HAP-1 (cell line): ENCODE measurements at regions not wholly inside any gene's neighbourhood (a gene's known extent, or its start where the extent isn't known, plus 50 kb on each side); places are given as distances from the start of the nearest gene placed in this dataset.

ENCODE experiments used
- DNase-seq, 2 experiments: peaks; one replicate each; pipeline ENCODE4 v3.0.0-alpha.2; 2016 to 2020; ENCODE audit warnings: low spot score in 2 of 2
- H3K27me3 ChIP-seq: fragments of 250-450 bp; sonication (Bioruptor Pico); 2 replicates; pipeline ENCODE4 v1.5.1; 2020; ENCODE audit warnings: low read depth, mild to moderate bottlenecking, moderate library complexity
- H3K36me3 ChIP-seq: fragments of 250-450 bp; sonication (Bioruptor Pico); replicated peaks from 2 replicates; pipeline ENCODE4 v1.5.1; 2020; ENCODE audit warnings: mild to moderate bottlenecking
- H3K4me1 ChIP-seq: fragments of 250-450 bp; sonication (Bioruptor Pico); 2 replicates; pipeline ENCODE4 v1.5.1; 2020; ENCODE audit warnings: mild to moderate bottlenecking
- H3K4me3 ChIP-seq: fragments of 250-450 bp; sonication (Bioruptor Pico); 2 replicates; pipeline ENCODE4 v1.5.1; 2020; ENCODE audit warnings: mild to moderate bottlenecking, moderate library complexity
- H3K9me3 ChIP-seq: fragments of 250-450 bp; sonication (Bioruptor Pico); 2 replicates; pipeline ENCODE4 v1.5.1; 2020; ENCODE audit warnings: mild to moderate bottlenecking, moderate library complexity
- in situ Hi-C: fragments of 300-500 bp; cut with MboI; formaldehyde crosslinking; loops from 3 replicates; pipeline ENCODE4 v1.14.3; 2020; ENCODE audit warnings: low sequenced_read_pairs, inconsistent platforms, mixed read lengths

- no peak for DNase-seq
- H3K27me3 ChIP-seq, result 0 out of 2 replicates have a peak, but pooled peaks cover 2% of the 10 kb centered on the region
- H3K36me3 ChIP-seq, result no peaks in the 10 kb centered on the region
- H3K4me1 ChIP-seq, result no peaks in the 10 kb centered on the region
- H3K9me3 ChIP-seq, result no peaks in the 10 kb centered on the region
- in situ Hi-C loops, result no loop called here
- no peak overlapping the region for H3K4me3 ChIP-seq
Measured at GRCh38 chr11:28675183-28675582, 567.0 kb downstream of the METTL15 start.

DNA sequence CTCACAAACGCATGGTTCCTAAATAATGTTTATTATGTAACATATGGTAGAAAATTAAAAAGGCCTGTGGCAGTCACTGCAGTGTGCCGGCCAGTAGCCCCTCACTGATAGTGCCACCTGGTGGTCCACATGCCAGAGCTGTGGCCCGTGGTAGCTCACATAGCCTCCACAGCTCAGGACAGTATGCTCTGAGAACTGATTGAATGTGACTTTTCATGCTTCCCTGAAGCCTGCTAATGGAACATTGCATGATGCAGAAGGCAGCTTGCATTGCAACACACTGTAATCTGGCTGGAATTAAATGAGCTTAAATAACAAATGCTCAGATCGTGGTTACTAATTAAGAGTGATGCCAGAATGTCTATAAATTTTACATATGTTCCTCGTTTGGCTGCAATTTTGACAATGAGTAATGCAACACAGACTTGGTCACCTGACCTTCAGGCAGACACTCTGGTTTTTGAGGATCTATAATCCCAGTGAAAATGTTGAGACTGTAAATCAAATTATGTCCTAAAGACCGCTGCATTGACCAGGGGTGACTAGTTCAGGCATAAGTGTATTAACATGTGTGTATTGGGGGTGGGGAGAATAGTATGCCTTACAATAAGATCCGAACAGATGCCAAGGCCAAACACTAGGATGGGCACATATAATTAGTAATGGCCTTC, 566.4 kb downstream of the METTL15 start:
- DNase-seq, result peak in 1 of 2 experiments; percentile 37
- in situ Hi-C loops, result no loop called here

DNA sequence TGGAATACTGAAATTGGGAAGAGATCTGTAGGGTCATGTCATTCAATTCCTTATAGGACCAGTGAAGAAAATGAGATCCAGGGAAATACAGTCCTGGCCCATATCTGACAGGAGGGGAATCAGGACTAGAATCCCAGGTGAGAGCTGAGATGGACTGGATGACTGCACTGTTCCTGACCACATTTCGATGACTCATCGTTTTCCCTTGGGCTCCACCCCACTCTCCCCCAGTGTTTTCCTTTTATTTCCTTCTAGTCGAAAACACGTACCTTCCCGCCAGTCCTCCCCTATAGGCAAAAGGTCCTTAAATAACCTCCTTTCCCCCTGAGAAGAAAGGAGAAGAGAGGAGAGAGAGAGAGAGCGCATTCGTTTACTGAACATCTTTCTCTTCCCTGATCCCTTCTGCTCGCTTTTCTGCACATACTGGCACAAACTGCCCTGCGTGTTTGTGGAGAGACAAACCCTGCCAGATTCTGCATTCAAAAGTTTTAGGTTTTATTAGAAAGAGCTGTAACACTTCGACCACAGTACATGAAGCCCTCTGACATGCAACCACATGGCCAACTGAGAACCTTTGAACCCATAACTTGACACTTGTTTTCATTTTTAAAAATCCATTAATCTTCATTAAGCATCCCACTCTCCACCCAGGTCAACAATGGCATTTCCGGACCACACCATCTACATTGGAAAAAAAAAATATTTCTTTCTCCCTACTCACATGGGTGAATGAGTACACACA, 565.7 kb downstream of the METTL15 start:
- Histone ChIP-seq H3K4me3 (no peak overlapping the region), H3K9me3 (no peaks in the 10 kb centered on the region), H3K36me3 (no peaks in the 10 kb centered on the region), H3K4me1 (no peaks in the 10 kb centered on the region), H3K27me3 (0 out of 2 replicates have a peak, but pooled peaks cover 2% of the 10 kb centered on the region)
- in situ Hi-C loops, result no loop called here
- DNase-seq, result no peak

More for the DNA sequence above, 566.4 kb downstream of the METTL15 start:
- Histone ChIP-seq H3K27me3 (0 out of 2 replicates have a peak, but pooled peaks cover 2% of the 10 kb centered on the region), H3K4me1 (no peaks in the 10 kb centered on the region), H3K9me3 (no peaks in the 10 kb centered on the region), H3K4me3 (no peak overlapping the region), H3K36me3 (no peaks in the 10 kb centered on the region)

GRCh38 chr11:28671274-28671673, 563.1 kb downstream of the METTL15 start:
- DNase-seq, result no peak
- Histone ChIP-seq H3K36me3 (no peaks in the 10 kb centered on the region), H3K4me3 (no peak overlapping the region), H3K4me1 (no peaks in the 10 kb centered on the region), H3K27me3 (no peaks in the 10 kb centered on the region), H3K9me3 (no peaks in the 10 kb centered on the region)
- in situ Hi-C loops, result no loop called here

DNA sequence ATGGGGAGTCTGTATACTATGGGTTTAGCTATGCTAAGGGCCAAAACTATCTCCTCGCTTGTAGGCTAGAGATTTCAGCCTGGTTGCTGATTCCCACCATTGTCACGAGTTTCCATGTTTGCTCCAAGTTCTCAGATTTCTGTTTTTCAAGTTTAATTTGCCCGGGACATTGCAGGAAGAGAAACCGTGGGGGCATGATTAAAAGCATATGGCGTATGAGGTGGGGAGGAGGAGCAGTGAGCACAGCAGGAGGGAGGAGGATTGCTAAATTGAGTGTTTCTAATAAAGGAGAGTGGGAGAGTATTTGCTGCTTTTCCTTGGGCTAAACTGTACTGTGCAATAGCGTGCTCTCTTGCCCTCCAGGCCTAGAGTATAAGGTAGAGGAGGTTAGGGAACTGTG, 558.4 kb downstream of the METTL15 start:
- in situ Hi-C loops, result no loop called here
- no peak for DNase-seq
- no peaks in the 10 kb centered on the region for H3K27me3 ChIP-seq
- no peaks in the 10 kb centered on the region for H3K4me1 ChIP-seq
- no peak overlapping the region for H3K4me3 ChIP-seq
- H3K36me3 ChIP-seq, result no peaks in the 10 kb centered on the region
- H3K9me3 ChIP-seq, result no peaks in the 10 kb centered on the region

GRCh38 chr11:28659716-28660348, 551.6 kb downstream of the METTL15 start:
- in situ Hi-C loops, result no loop called here
- no peaks in the 10 kb centered on the region for H3K9me3 ChIP-seq
- no peaks in the 10 kb centered on the region for H3K27me3 ChIP-seq
- H3K4me3 ChIP-seq, result no peak overlapping the region
- no peaks in the 10 kb centered on the region for H3K4me1 ChIP-seq
- H3K36me3 ChIP-seq, result no peaks in the 10 kb centered on the region
- no peak for DNase-seq

DNA sequence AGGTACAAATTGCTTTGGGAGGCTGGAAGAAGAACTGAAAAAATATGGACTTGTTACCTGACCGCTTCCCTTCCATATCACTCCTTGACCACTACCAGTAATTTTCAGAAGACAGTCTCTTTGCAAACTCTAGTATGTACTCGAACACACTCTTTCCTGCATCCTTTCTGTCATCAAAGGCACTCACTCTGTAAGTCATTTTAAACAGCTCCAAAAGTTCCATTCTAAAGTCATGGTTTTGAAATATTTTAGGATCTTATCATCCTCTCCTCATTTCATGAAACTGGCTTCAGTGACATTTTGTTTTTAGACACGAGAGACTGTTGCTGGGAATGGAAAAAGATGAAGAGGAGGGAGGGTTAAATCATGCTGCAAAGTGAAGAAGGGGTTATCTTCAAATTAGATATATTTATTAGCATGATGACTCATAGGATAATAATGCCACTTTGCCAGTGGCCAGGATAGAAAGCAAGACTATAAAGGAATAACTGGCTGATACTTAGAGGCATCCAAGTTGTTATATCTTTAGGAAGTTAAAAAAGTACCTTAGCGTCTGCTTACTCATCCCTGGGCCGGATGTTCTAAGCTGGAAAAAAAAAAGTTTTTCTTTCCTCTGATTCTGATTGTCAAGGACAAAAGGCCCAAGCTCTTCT, 549.3 kb downstream of the METTL15 start:
- H3K36me3 ChIP-seq, result no peaks in the 10 kb centered on the region
- H3K4me3 ChIP-seq, result no peak overlapping the region
- H3K9me3 ChIP-seq, result no peaks in the 10 kb centered on the region
- in situ Hi-C loops, result no loop called here
- no peaks in the 10 kb centered on the region for H3K27me3 ChIP-seq
- no peaks in the 10 kb centered on the region for H3K4me1 ChIP-seq
- DNase-seq, result no peak

DNA sequence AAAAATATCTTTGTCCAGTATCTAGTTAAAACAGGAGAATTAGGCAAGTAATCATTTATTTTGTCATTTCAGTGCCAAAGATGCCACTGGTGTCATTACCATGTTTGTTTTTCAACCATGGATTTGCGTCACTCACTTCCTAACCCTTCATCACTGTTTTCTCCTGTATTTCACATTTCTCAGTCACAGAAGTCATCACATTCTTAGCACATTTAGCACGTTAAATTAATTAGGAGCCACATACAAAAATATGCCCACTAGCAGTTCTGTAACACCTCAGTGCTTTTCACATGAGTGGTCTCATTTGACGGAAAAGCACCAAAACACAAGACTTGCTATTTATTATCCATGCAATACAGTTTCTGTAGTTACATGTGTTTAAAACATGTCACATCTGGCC, 546.0 kb downstream of the METTL15 start:
- H3K27me3 ChIP-seq, result no peaks in the 10 kb centered on the region
- in situ Hi-C loops, result no loop called here
- H3K9me3 ChIP-seq, result no peaks in the 10 kb centered on the region
- no peak for DNase-seq
- H3K36me3 ChIP-seq, result no peaks in the 10 kb centered on the region
- H3K4me3 ChIP-seq, result no peak overlapping the region
- no peaks in the 10 kb centered on the region for H3K4me1 ChIP-seq

DNA sequence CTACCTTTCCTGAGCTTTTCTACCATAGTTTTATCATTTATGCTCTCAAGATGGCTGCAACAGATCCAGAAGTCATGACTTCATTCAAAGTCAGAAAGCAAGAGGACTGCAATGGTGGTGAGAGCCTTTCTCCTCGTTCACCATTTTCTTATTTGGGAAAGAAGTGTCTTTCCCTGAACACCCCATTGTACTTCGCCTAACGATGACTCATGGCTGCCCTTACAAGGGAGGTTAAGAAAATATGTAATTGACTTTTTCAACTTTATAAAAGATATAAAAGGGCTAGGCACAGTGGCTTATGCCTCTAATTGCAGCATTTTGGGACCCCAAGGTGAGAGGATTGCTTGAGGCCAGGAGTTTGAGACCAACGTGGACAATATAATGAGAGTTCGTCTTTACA, 541.7 kb downstream of the METTL15 start:
- no peak for DNase-seq
- Histone ChIP-seq H3K4me3 (no peak overlapping the region), H3K36me3 (no peaks in the 10 kb centered on the region), H3K9me3 (no peaks in the 10 kb centered on the region), H3K4me1 (no peaks in the 10 kb centered on the region), H3K27me3 (no peaks in the 10 kb centered on the region)
- in situ Hi-C loops, result no loop called here

DNA sequence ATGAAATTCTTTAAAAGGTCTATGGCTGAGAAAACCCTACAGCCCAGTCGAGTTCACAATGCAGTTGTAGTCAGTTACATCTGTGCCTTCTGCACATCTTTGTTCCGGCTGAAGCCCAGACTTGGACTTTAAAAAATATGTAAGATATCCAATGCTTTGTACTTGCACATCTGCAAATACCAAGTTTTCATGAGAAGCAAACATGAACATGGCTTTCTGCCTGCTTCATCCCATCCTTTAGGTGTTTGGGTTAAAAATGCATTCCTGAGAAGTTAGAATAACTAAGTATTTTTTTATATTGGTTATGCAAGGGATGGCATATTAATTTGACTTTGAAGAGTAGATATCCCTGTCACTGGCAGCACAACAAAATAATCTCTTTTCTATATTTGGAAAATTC, 528.4 kb downstream of the METTL15 start:
- Histone ChIP-seq H3K27me3 (no peaks in the 10 kb centered on the region), H3K4me3 (no peak overlapping the region), H3K9me3 (no peaks in the 10 kb centered on the region), H3K4me1 (no peaks in the 10 kb centered on the region), H3K36me3 (no peaks in the 10 kb centered on the region)
- in situ Hi-C loops, result no loop called here
- DNase-seq, result no peak

- Histone ChIP-seq H3K36me3 (no peaks in the 10 kb centered on the region), H3K4me1 (no peaks in the 10 kb centered on the region), H3K9me3 (no peaks in the 10 kb centered on the region), H3K27me3 (no peaks in the 10 kb centered on the region), H3K4me3 (no peak overlapping the region)
- in situ Hi-C loops, result no loop called here
- DNase-seq, result no peak
Measured at GRCh38 chr11:28636033-28636432, 527.8 kb downstream of the METTL15 start.

- Histone ChIP-seq H3K36me3 (no peaks in the 10 kb centered on the region), H3K9me3 (no peaks in the 10 kb centered on the region), H3K4me3 (no peak overlapping the region), H3K4me1 (no peaks in the 10 kb centered on the region), H3K27me3 (no peaks in the 10 kb centered on the region)
- no peak for DNase-seq
- in situ Hi-C loops, result no loop called here
Measured at GRCh38 chr11:28632338-28632737, 524.1 kb downstream of the METTL15 start.

- in situ Hi-C loops, result no loop called here
- Histone ChIP-seq H3K4me1 (no peaks in the 10 kb centered on the region), H3K9me3 (no peaks in the 10 kb centered on the region), H3K36me3 (no peaks in the 10 kb centered on the region), H3K4me3 (no peak overlapping the region), H3K27me3 (no peaks in the 10 kb centered on the region)
- DNase-seq, result no peak
Measured at GRCh38 chr11:28631148-28631547, 523.0 kb downstream of the METTL15 start.

- no peaks in the 10 kb centered on the region for H3K4me1 ChIP-seq
- DNase-seq, result no peak
- in situ Hi-C loops, result no loop called here
- no peaks in the 10 kb centered on the region for H3K36me3 ChIP-seq
- no peak overlapping the region for H3K4me3 ChIP-seq
- no peaks in the 10 kb centered on the region for H3K9me3 ChIP-seq
- H3K27me3 ChIP-seq, result 0 out of 2 replicates have a peak, but pooled peaks cover 3% of the 10 kb centered on the region
Measured at GRCh38 chr11:28629235-28629634, 521.0 kb downstream of the METTL15 start.
